ENCODE measurements at regions not wholly inside any gene's neighbourhood (a gene's known extent, or its start where the extent isn't known, plus 50 kb on each side); places are given as distances from the start of the nearest gene placed in this dataset.

DNA sequence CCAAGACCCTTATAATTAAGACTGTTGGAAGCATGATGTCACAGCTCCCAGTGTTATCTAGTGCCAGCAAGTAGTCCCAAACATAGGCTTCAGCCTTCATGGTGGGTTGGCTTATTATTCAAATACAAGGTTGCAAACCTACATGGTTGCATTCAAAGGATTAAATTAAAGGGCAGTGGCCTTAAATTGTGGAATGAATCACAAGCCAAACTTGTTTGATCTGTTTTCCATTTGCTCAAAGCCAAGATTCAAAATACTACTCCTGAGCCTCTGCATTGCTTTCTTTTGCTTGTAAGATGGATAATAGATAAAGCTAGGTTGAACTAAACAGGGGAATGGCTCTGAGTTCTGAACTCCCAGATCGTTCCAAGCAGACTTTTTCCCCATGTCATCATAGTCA is 52.4 kb upstream of the GNB4 start:
- H3K4me1 ChIP-seq (ENCODE audit: control insufficient read depth in 1 of 2, insufficient read depth in 2 of 2, low read depth in 1 of 2, low read length in 1 of 2) = no peaks in the 10 kb centered on the region
- ChIA-PET CTCF (no interaction called here), POLR2A (no interaction called here)
- no peak overlapping the region for H3K27ac ChIP-seq (ENCODE audit: low read depth in 2 of 2, low read length in 1 of 2)
- H3K27me3 ChIP-seq (ENCODE audit: insufficient read depth) = no peaks in the 10 kb centered on the region
- no peaks in the 10 kb centered on the region for H3F3A ChIP-seq (replicated peaks; ENCODE audit: insufficient read depth)
- H3K4me3 ChIP-seq (ENCODE audit: low read depth in 2 of 2, low read length in 1 of 2) = no peak overlapping the region
- no peak overlapping the region for H3K4me2 ChIP-seq
- no peaks in the 10 kb centered on the region for H4K20me1 ChIP-seq (ENCODE audit: insufficient read depth)
- H2AFZ ChIP-seq (ENCODE audit: low read depth) = no peak overlapping the region
- H3K79me2 ChIP-seq (ENCODE audit: insufficient read depth) = no peaks in the 10 kb centered on the region
- no peaks in the 10 kb centered on the region for H3K9me2 ChIP-seq
- no peaks in the 10 kb centered on the region for H3K9me3 ChIP-seq
- no peak overlapping the region for H3K9ac ChIP-seq
- TF ChIP-seq POLR2AphosphoS5 (IDR thresholded peaks at IDR 0.05; ENCODE audit: low read depth, low read length) (no peak), MXI1 (IDR thresholded peaks at IDR 0.05; ENCODE audit: low read depth, low read length) (no peak), RFX5 (IDR thresholded peaks at IDR 0.05; ENCODE audit: low read length) (no peak), MEF2A (IDR thresholded peaks at IDR 0.05; ENCODE audit: borderline replicate concordance, low read depth) (no peak), JUND (IDR thresholded peaks at IDR 0.05) (no peak), TEAD4 (IDR thresholded peaks at IDR 0.05; ENCODE audit: borderline replicate concordance, insufficient read depth) (no peak), RXRA (IDR thresholded peaks at IDR 0.05; ENCODE audit: borderline replicate concordance, low read depth) (no peak), EZH2phosphoT487 (IDR thresholded peaks at IDR 0.05; ENCODE audit: borderline replicate concordance, low read depth) (no peak), GATA2 (CRISPR knock-in tag; IDR thresholded peaks at IDR 0.05) (no peak), TAF1 (IDR thresholded peaks at IDR 0.05; ENCODE audit: borderline replicate concordance, low read depth, low read length) (no peak), FOXM1 (IDR thresholded peaks at IDR 0.05; ENCODE audit: low read depth) (no peak)
- TF ChIP-seq, protein P1, sequence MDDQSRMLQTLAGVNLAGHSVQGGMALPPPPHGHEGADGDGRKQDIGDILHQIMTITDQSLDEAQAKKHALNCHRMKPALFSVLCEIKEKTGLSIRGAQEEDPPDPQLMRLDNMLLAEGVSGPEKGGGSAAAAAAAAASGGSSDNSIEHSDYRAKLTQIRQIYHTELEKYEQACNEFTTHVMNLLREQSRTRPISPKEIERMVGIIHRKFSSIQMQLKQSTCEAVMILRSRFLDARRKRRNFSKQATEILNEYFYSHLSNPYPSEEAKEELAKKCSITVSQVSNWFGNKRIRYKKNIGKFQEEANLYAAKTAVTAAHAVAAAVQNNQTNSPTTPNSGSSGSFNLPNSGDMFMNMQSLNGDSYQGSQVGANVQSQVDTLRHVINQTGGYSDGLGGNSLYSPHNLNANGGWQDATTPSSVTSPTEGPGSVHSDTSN (IDR thresholded peaks at IDR 0.05) = no peak
- TF ChIP-seq, protein P2, sequence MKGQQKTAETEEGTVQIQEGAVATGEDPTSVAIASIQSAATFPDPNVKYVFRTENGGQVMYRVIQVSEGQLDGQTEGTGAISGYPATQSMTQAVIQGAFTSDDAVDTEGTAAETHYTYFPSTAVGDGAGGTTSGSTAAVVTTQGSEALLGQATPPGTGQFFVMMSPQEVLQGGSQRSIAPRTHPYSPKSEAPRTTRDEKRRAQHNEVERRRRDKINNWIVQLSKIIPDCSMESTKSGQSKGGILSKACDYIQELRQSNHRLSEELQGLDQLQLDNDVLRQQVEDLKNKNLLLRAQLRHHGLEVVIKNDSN (IDR thresholded peaks at IDR 0.05; ENCODE audit: borderline replicate concordance, low read depth) = no peak
- TF ChIP-seq, protein P3, sequence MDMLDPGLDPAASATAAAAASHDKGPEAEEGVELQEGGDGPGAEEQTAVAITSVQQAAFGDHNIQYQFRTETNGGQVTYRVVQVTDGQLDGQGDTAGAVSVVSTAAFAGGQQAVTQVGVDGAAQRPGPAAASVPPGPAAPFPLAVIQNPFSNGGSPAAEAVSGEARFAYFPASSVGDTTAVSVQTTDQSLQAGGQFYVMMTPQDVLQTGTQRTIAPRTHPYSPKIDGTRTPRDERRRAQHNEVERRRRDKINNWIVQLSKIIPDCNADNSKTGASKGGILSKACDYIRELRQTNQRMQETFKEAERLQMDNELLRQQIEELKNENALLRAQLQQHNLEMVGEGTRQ (IDR thresholded peaks at IDR 0.05; ENCODE audit: borderline replicate concordance, low read depth, low read length) = no peak
- TF ChIP-seq, protein P4, sequence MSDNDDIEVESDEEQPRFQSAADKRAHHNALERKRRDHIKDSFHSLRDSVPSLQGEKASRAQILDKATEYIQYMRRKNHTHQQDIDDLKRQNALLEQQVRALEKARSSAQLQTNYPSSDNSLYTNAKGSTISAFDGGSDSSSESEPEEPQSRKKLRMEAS (IDR thresholded peaks at IDR 0.05; ENCODE audit: low read depth) = no peak
- TF ChIP-seq, protein P5, sequence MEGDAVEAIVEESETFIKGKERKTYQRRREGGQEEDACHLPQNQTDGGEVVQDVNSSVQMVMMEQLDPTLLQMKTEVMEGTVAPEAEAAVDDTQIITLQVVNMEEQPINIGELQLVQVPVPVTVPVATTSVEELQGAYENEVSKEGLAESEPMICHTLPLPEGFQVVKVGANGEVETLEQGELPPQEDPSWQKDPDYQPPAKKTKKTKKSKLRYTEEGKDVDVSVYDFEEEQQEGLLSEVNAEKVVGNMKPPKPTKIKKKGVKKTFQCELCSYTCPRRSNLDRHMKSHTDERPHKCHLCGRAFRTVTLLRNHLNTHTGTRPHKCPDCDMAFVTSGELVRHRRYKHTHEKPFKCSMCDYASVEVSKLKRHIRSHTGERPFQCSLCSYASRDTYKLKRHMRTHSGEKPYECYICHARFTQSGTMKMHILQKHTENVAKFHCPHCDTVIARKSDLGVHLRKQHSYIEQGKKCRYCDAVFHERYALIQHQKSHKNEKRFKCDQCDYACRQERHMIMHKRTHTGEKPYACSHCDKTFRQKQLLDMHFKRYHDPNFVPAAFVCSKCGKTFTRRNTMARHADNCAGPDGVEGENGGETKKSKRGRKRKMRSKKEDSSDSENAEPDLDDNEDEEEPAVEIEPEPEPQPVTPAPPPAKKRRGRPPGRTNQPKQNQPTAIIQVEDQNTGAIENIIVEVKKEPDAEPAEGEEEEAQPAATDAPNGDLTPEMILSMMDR (IDR thresholded peaks at IDR 0.05) = no peak
- WGBS (ENCODE audit: low lambda C conversion rate) = 6% methylated on average over 1 of the region's 1 CpG
- no peaks in the 10 kb centered on the region for H3K36me3 ChIP-seq (replicated peaks in 1 of 2; ENCODE audit: control insufficient read depth in 1 of 2, insufficient read depth in 2 of 2, low read length in 1 of 2)
- DNase-seq = no peak

All from SK-N-SH (cell line).